Tibial artery (tissue), 4 donors: ENCODE measurements at regions not wholly inside any gene's neighbourhood (a gene's known extent, or its start where the extent isn't known, plus 50 kb on each side); places are given as distances from the start of the nearest gene placed in this dataset.

Source experiments
- DNase-seq, 2 donors: peaks; one replicate each; pipeline ENCODE4 v3.0.0-alpha.2; 2019
- H3K27ac ChIP-seq, 2 donors: fragments of 200-600 bp; sonication (generic) in 1 of 2; 1 replicate in 1 of 2; 2 replicates in 1 of 2; pipeline ENCODE4 v1.5.1; 2018 to 2019; ENCODE audit warnings: mild to moderate bottlenecking in 1 of 2
- H3K27me3 ChIP-seq, 2 donors: fragments of 200-600 bp; sonication (generic) in 1 of 2; one replicate each; pipeline versions ENCODE4 v1.5.1 to v1.6.0; 2016 to 2019
- H3K36me3 ChIP-seq, 3 donors: fragments of 200-600 bp; sonication (generic) in 2 of 3; one replicate each; pipeline ENCODE4 v1.5.1; 2016 to 2019; ENCODE audit warnings: mild to moderate bottlenecking in 2 of 3
- H3K4me1 ChIP-seq, 4 donors: fragments of 200-600 bp; sonication (generic) in 2 of 4; 1 replicate in 3 of 4; 2 replicates in 1 of 4; pipeline ENCODE4 v1.5.1; 2016 to 2019
- H3K4me3 ChIP-seq, 2 donors: fragments of 200-600 bp; sonication (generic) in 1 of 2; 1 replicate in 1 of 2; 2 replicates in 1 of 2; pipeline ENCODE4 v1.5.1; 2018 to 2019; ENCODE audit warnings: mild to moderate bottlenecking in 2 of 2
- H3K9me3 ChIP-seq, 3 donors: fragments of 200-600 bp; sonication (generic) in 1 of 3; one replicate each; pipeline ENCODE4 v1.5.1; 2016 to 2019
- CTCF ChIP-seq, 2 experiments: fragments of 200-600 bp in 1 of 2; fragments of 450-650 bp in 1 of 2; IDR thresholded peaks; one replicate each; pipeline ENCODE4 v1.5.1; 2017 to 2019; ENCODE audit warnings: antibody characterized with exemption in 2 of 2, mild to moderate bottlenecking in 1 of 2, moderate library complexity in 1 of 2
- intact Hi-C: fragments of 100-400 bp; cut with DNase I; formaldehyde crosslinking; loops from one replicate; pipeline ENCODE4 v1.15.0; 2023; ENCODE audit warnings: low total_unique reads

GRCh38 chr6:169959136-169960002, 207.9 kb downstream of the ERMARD start:
- H3K36me3 ChIP-seq: no peaks in the 10 kb centered on the region
- no peak for TF ChIP-seq CTCF (IDR thresholded peaks at IDR 0.05)
- no peak overlapping the region for H3K4me3 ChIP-seq
- peaks cover 0 to 59% of the 10 kb centered on the region in 2 donors for H3K27me3 ChIP-seq
- peaks cover 0 to 4% (median 2%) of the 10 kb centered on the region in 4 donors for H3K4me1 ChIP-seq
- H3K27ac ChIP-seq: no peak overlapping the region
- H3K9me3 ChIP-seq: no peaks in the 10 kb centered on the region
- DNase-seq: peak; percentile 18 to 66
- intact Hi-C loops: no loop called here

GRCh38 chr6:169958510-169958909, 207.1 kb downstream of the ERMARD start:
- no peak for TF ChIP-seq CTCF (IDR thresholded peaks at IDR 0.05)
- peak in 1 of 2 donors; percentile 13 for DNase-seq
- H3K27me3 ChIP-seq: peaks cover 0 to 58% of the 10 kb centered on the region in 2 donors
- H3K9me3 ChIP-seq: no peaks in the 10 kb centered on the region
- intact Hi-C loops: no loop called here
- no peak overlapping the region for H3K4me3 ChIP-seq
- H3K4me1 ChIP-seq: peaks cover 0 to 4% (median 2%) of the 10 kb centered on the region in 4 donors
- H3K36me3 ChIP-seq: no peaks in the 10 kb centered on the region
- H3K27ac ChIP-seq: no peak overlapping the region

GRCh38 chr6:169957351-169957963, 206.0 kb downstream of the ERMARD start:
- DNase-seq: peak in 1 of 2 donors; percentile 49
- no peak overlapping the region for H3K4me3 ChIP-seq
- no peaks in the 10 kb centered on the region for H3K9me3 ChIP-seq
- H3K27ac ChIP-seq: no peak overlapping the region
- no peak for TF ChIP-seq CTCF (IDR thresholded peaks at IDR 0.05)
- peaks cover 0 to 4% (median 2%) of the 10 kb centered on the region in 4 donors for H3K4me1 ChIP-seq
- intact Hi-C loops: no loop called here
- no peaks in the 10 kb centered on the region for H3K36me3 ChIP-seq
- peaks cover 0 to 49% of the 10 kb centered on the region in 2 donors for H3K27me3 ChIP-seq

- no peak overlapping the region for H3K27ac ChIP-seq
- DNase-seq: no peak
- H3K36me3 ChIP-seq: no peaks in the 10 kb centered on the region
- no peak for TF ChIP-seq CTCF (IDR thresholded peaks at IDR 0.05)
- no peaks in the 10 kb centered on the region for H3K4me1 ChIP-seq
- H3K9me3 ChIP-seq: no peaks in the 10 kb centered on the region
- peaks cover 0 to 40% of the 10 kb centered on the region in 2 donors for H3K27me3 ChIP-seq
- H3K4me3 ChIP-seq: no peak overlapping the region
- intact Hi-C loops: no loop called here
Measured at GRCh38 chr6:169956580-169956979, 205.2 kb downstream of the ERMARD start.

GRCh38 chr6:169955731-169956437, 204.5 kb downstream of the ERMARD start:
- no peaks in the 10 kb centered on the region for H3K9me3 ChIP-seq
- H3K36me3 ChIP-seq: no peaks in the 10 kb centered on the region
- peak in 1 of 2 donors; percentile 57 for DNase-seq
- intact Hi-C loops: no loop called here
- no peak overlapping the region for H3K27ac ChIP-seq
- no peak overlapping the region for H3K4me3 ChIP-seq
- H3K27me3 ChIP-seq: peaks cover 0 to 33% of the 10 kb centered on the region in 2 donors
- no peaks in the 10 kb centered on the region for H3K4me1 ChIP-seq
- no peak for TF ChIP-seq CTCF (IDR thresholded peaks at IDR 0.05)
